HUES6 (cell line): ENCODE measurements at regions not wholly inside any gene's neighbourhood (a gene's known extent, or its start where the extent isn't known, plus 50 kb on each side); places are given as distances from the start of the nearest gene placed in this dataset.
"Not testable (repeated sequence)": the region's sequence is repeated elsewhere in the genome, so short reads cannot be mapped to it uniquely, and the experiment has no call there.

ENCODE experiments used
- H3K27ac ChIP-seq: 2 replicates; pipeline ENCODE4 v1.7.0; 2013; ENCODE audit warnings: low read depth, mild to moderate bottlenecking, low read length, inconsistent platforms
- H3K27me3 ChIP-seq: 2 replicates; pipeline ENCODE4 v1.6.1; 2013; ENCODE audit warnings: low read length; ENCODE audit not compliant: control insufficient read depth, insufficient read depth
- H3K36me3 ChIP-seq: 2 replicates; pipeline ENCODE4 v1.6.1; 2013; ENCODE audit warnings: low read length; ENCODE audit not compliant: control insufficient read depth, insufficient read depth
- H3K4me1 ChIP-seq: 2 replicates; pipeline ENCODE4 v1.6.1; 2013; ENCODE audit warnings: low read length; ENCODE audit not compliant: control insufficient read depth, insufficient read depth
- H3K4me3 ChIP-seq: 2 replicates; pipeline ENCODE4 v1.5.1; 2013; ENCODE audit warnings: low read depth, low read length
- H3K9ac ChIP-seq: one replicate; pipeline ENCODE4 v1.6.1; 2013; ENCODE audit warnings: mild to moderate bottlenecking, low read length
- H3K9me3 ChIP-seq: 2 replicates; pipeline ENCODE4 v1.6.1; 2013; ENCODE audit warnings: low read depth, low read length; ENCODE audit not compliant: control insufficient read depth, insufficient read depth

DNA sequence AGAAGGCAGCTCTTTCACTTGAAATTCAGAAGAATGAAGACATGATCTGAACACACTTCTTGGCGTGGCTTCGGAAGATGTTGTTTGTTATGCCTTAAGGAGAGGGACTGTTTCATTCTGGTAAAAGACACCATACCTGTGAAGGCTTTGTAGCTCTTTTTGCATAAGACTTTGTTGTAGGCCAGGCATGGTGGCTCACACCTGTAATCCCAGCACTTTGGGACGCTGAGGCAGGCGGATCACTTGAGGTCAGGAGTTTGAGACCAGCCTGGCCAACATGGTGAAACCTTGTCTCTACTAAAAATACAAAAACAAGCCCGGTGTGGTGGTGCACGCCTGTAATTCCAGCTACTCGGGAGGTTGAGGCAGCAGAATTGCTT is 159.3 kb downstream of the ZFP64 start:
- Histone ChIP-seq H3K4me1 (peaks cover 13% of the 10 kb centered on the region), H3K27ac (peak overlapping the region; percentile 17; the same call in 1 of the 2 replicates), H3K9ac (peak overlapping the region; percentile 23)
- H3K27me3 ChIP-seq, H3K36me3 ChIP-seq, H3K9me3 ChIP-seq, H3K4me3 ChIP-seq: not testable (repeated sequence)

DNA sequence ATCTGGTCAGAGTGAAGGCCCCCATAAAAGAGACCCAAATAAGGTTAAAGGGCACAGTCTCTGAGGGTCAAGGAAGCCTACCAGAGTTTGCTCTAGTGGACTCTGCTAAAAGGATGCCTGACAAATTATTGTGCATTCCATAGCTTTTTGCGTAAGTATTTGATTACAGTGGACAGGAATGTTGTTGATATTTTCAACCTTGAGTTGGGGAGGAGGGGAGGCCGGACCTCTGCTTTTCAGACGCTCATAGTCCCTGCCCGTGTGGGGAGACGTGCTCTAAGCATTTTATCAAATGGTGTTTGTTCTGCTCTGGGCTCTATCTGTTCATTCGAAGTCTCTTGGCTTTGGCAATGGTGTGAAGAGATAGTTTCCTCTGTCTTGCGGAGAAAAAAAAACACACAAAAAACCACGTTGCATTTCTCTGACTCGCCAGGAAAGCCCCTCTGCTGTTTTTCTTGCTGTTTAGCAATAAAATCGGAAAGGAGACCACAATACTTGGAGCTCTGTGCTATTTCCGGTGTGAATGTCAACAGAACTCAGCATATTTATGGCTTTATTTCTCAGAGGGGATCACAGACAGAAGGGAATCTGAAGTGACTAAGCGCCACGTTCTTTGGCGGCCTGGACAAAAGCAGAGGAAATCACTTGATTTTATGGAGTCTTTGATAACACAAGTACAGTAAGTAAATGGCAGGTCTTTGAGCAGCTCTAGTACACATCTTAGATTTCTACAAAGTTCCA is 159.8 kb downstream of the ZFP64 start:
- Histone ChIP-seq H3K36me3 (no peaks in the 10 kb centered on the region), H3K4me1 (peaks cover 13% of the 10 kb centered on the region), H3K4me3 (no peak overlapping the region), H3K9me3 (no peaks in the 10 kb centered on the region), H3K9ac (peak overlapping the region; percentile 23), H3K27ac (peak overlapping the region; percentile 17; the same call in 1 of the 2 replicates), H3K27me3 (no peaks in the 10 kb centered on the region)

DNA sequence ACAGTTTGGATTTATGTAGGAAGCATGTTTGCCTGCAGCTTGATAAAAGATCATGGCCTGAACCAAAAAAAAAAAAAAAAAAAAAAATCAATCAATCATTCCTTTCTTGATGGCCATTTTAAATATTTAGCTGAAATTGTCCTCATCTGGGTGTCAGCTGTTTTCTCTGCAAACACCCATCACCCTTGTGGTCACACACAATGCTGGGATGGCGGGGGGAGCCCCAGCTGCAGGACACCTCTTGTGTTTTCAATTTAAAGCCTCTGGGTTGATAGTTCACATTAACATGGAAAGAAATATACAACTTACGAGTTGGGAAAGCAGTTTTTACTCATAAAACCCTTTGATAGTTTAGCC is 160.4 kb downstream of the ZFP64 start:
- peaks cover 13% of the 10 kb centered on the region for H3K4me1 ChIP-seq
- H3K27me3 ChIP-seq, result no peaks in the 10 kb centered on the region
- H3K9me3 ChIP-seq, result no peaks in the 10 kb centered on the region
- H3K36me3 ChIP-seq, result no peaks in the 10 kb centered on the region
- H3K4me3 ChIP-seq, result no peak overlapping the region
- H3K9ac ChIP-seq, result no peak overlapping the region
- H3K27ac ChIP-seq, result peak overlapping the region; percentile 17; the same call in 1 of the 2 replicates

DNA sequence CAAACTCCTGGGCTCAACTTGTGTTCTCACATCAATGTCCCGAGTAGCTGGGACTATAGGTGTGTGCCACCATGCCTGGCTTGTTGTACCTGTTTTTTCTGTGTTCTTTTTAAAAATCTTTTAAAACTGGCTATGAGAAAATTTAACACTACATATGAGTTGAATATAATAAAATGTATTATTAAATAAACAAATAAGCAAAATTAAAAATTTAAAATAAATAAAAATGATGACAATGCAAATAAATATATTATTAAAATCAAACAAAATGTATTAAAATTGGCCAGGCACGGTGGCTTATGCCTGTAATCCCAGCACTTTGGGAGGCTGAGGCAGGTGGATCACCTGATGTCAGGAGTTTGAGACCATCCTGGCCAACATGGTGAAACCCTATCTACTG is 162.4 kb downstream of the ZFP64 start:
- not testable (repeated sequence) for H3K36me3 ChIP-seq, H3K27me3 ChIP-seq, H3K4me3 ChIP-seq, H3K9ac ChIP-seq, H3K27ac ChIP-seq, H3K9me3 ChIP-seq
- peaks cover 13% of the 10 kb centered on the region for H3K4me1 ChIP-seq

DNA sequence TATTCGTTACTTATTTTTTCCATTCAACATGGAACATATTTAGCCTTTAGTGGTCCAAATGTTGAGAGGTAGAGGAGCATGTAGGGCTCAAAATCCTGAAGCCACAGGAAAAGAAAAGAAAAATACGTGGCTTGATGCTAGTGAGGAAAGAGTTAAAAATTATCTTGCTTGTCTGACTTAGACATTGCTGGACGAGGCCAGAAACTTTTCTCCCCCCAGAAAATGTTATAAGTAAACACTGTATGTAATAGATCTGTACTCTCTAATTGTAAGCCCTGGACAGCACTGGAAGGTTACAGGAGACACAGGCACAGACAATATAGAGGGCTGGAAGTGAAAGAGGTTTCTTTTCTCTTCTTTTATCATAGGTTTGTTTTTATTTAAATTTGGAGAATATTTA is 165.6 kb downstream of the ZFP64 start:
- H3K9me3 ChIP-seq, result no peaks in the 10 kb centered on the region
- no peak overlapping the region for H3K9ac ChIP-seq

DNA sequence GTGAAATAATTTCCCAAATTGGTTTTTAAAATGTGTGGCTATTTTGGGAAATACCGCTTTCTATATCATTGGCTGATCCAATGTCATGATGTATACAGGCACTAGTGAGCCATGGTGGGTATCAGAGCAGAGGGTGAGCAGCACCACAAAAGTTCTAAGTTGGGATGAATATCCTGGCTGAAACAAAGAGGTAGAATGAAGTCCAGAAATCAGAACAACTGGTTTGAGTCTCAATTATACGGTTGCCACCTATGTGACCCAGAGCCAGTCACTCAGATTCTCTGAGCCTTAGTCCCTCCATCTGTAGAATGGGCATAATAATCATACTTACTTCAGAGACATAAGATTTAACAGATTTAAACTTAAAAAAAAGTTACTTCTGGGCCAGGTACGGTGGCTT is 172.3 kb downstream of the ZFP64 start:
- no peak overlapping the region for H3K4me3 ChIP-seq
- no peak overlapping the region for H3K9ac ChIP-seq
- H3K27me3 ChIP-seq, result no peaks in the 10 kb centered on the region
- no peak overlapping the region for H3K27ac ChIP-seq
- no peaks in the 10 kb centered on the region for H3K9me3 ChIP-seq
- no peaks in the 10 kb centered on the region for H3K36me3 ChIP-seq
- H3K4me1 ChIP-seq, result no peaks in the 10 kb centered on the region; the same call in 1 of the 2 replicates

More for the DNA sequence above, 165.6 kb downstream of the ZFP64 start:
- H3K4me1 ChIP-seq, result no peaks in the 10 kb centered on the region; the same call in none of the 2 replicates
- H3K36me3 ChIP-seq, result no peaks in the 10 kb centered on the region
- H3K27ac ChIP-seq, result no peak overlapping the region
- no peak overlapping the region for H3K4me3 ChIP-seq
- H3K27me3 ChIP-seq, result no peaks in the 10 kb centered on the region

DNA sequence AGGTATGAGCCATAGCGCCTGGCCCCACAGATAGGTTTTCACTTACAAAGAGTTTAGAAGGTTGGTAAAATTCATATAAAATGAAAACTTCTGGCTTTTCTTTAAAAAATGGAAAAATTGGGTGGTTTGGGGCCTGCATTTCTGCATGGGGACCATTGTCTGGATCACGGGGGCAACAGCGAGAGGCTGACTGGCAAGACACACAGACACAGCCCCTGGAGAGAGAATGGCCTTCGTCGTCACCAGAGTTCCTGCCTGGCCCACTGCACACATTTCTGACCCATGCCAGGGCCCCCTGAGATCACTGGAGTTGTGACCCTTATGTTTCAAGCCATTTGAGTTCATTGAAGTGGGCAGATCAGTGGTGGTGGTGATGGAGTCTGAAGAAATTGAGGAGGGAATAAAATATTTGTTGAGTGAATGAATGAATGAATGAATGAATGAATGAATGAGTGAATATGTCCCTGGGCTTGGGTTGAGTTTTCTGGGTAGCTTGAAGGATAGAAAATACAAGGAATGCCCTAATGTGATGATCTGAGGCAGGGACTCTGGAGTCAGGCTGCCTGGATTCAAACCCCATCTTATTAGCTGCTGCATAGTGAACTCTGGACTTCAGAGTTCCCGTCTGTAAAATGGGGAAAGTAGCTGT is 173.8 kb downstream of the ZFP64 start:
- Histone ChIP-seq H3K36me3 (no peaks in the 10 kb centered on the region), H3K4me1 (no peaks in the 10 kb centered on the region; the same call in 1 of the 2 replicates), H3K4me3 (no peak overlapping the region), H3K9me3 (no peaks in the 10 kb centered on the region), H3K9ac (no peak overlapping the region), H3K27me3 (no peaks in the 10 kb centered on the region), H3K27ac (no peak overlapping the region)

DNA sequence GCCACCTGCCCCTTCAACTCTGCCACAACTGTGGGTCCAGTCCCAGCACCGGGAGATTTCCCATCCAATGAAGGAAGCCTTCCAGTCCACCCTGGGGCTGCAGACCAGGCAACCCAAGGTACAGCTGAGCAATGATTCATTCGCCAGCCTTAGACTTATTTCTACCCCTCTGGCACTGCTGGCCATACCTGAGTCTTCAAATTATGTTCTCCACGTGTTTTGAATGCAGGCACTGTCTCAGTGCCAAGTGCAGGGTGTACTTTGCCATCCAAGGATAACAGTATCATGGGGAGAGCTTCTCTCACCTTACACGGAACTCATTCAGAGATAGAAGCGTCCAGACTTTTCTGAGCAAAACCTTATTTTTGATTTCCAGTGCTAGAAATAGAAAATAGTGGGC is 175.6 kb downstream of the ZFP64 start:
- Histone ChIP-seq H3K9me3 (no peaks in the 10 kb centered on the region; the same call in 1 of the 2 replicates), H3K36me3 (no peaks in the 10 kb centered on the region), H3K27ac (no peak overlapping the region), H3K27me3 (no peaks in the 10 kb centered on the region), H3K9ac (no peak overlapping the region), H3K4me3 (no peak overlapping the region), H3K4me1 (no peaks in the 10 kb centered on the region)

DNA sequence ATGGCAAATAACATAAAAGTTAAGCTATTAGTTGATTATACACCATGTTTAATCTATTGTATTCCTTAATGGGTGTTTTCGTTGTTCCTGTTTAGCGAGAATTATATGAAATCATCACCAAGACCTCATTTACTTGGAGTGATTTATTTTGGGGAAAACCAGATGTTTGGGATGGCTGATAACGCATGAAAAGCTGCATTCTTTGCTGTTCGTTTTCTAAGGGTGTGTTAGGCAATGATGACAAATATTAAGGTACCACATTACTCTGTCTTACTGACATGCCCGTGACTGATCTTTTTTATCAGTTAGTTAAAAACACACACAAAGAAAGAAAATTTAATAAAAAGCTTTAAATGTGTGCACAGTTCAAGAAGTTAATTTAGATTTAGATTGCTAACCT is 176.4 kb downstream of the ZFP64 start:
- H3K9me3 ChIP-seq, result no peaks in the 10 kb centered on the region; the same call in 1 of the 2 replicates
- H3K4me1 ChIP-seq, result peaks cover 7% of the 10 kb centered on the region; the same call in 1 of the 2 replicates
- H3K9ac ChIP-seq, result no peak overlapping the region
- H3K27ac ChIP-seq, result no peak overlapping the region
- H3K36me3 ChIP-seq, result no peaks in the 10 kb centered on the region
- no peak overlapping the region for H3K4me3 ChIP-seq
- H3K27me3 ChIP-seq, result no peaks in the 10 kb centered on the region

DNA sequence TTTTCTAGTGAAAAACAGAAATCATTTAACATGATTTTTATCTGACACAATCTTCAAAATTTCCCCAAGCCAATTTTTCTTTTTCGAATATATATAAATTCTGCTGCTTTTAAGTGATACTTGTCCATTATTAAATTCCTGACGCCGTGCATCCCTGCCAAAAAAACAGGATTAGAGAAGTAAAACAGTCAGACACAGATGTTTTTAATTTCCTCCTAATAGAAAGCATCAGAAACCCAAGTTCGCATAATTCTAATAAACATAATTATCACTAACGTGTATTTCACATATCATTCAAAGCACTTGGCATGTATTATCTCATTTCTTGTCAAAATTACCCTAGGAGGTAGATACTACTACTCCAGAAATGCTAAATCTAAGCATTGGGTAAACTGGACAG is 179.5 kb downstream of the ZFP64 start:
- Histone ChIP-seq H3K4me3 (no peak overlapping the region), H3K36me3 (no peaks in the 10 kb centered on the region), H3K9me3 (no peaks in the 10 kb centered on the region; the same call in 1 of the 2 replicates), H3K27me3 (no peaks in the 10 kb centered on the region), H3K4me1 (peaks cover 9% of the 10 kb centered on the region; the same call in 1 of the 2 replicates), H3K27ac (no peak overlapping the region), H3K9ac (no peak overlapping the region)

DNA sequence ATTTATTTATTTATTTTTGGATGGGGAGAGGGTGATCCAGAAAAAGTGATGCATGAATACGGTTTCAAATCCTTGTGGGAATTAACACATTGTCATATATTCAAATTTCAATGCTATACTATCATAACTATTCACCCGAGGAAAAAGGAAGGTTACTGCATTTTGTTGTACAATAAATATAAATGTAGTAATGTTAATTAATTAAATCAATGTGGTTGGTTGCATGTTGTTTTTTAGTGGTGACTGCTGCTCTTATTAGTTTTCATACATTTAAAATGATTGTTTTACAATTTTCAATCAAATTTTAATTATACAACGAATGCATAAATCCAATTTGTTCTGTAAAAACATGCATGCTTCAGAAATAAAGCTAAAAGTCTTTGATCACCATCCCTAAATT is 180.5 kb downstream of the ZFP64 start:
- H3K27me3 ChIP-seq, result no peaks in the 10 kb centered on the region
- no peak overlapping the region for H3K4me3 ChIP-seq
- no peaks in the 10 kb centered on the region; the same call in 1 of the 2 replicates for H3K9me3 ChIP-seq
- no peaks in the 10 kb centered on the region for H3K36me3 ChIP-seq
- H3K4me1 ChIP-seq, result peaks cover 9% of the 10 kb centered on the region; the same call in 1 of the 2 replicates
- no peak overlapping the region for H3K9ac ChIP-seq
- H3K27ac ChIP-seq, result no peak overlapping the region
